ENCODE measurements at regions not wholly inside any gene's neighbourhood (a gene's known extent, or its start where the extent isn't known, plus 50 kb on each side); places are given as distances from the start of the nearest gene placed in this dataset.

DNA sequence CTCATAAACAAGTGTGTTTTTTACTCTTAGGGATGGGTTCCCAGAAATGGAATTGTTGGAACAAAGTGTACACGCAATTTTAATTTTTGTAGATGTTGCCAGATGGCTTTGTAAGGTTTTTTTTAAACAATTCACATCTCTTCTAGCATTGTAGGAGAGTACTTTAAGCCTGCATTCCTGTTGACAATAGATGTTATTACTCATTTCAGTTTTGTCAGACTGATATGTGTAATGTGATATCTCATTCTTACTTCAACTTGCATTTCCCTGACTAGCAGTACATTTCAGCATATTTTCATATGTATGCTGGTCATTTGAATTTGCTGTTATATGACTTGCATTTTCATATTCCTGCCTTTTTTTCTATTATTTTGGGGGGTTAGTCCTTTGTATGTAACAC is 186.6 kb upstream of the SLITRK6 start:
- Histone ChIP-seq H3K4me3 (ENCODE audit: low read depth, low read length) (no peak overlapping the region), H3K9me3 (ENCODE audit: control insufficient read depth, insufficient read depth, low read depth, low read length) (no peaks in the 10 kb centered on the region), H3K4me1 (ENCODE audit: control insufficient read depth, insufficient read depth, low read length) (no peaks in the 10 kb centered on the region), H3K27ac (ENCODE audit: extremely low read depth, low read depth, low read length) (no peak overlapping the region), H3K36me3 (ENCODE audit: control insufficient read depth in 2 of 2, insufficient read depth in 1 of 2, low read length in 2 of 2) (no peaks in the 10 kb centered on the region)
- no peak for TF ChIP-seq ZNF837 (tag by site-specific recombination; IDR thresholded peaks at IDR 0.05)
- TF ChIP-seq RBAK (tag by site-specific recombination; IDR thresholded peaks at IDR 0.05), result no peak
- TF ChIP-seq ZBTB48 (tag by site-specific recombination; IDR thresholded peaks at IDR 0.05), result no peak
- TF ChIP-seq ZNF48 (tag by site-specific recombination; IDR thresholded peaks at IDR 0.05), result no peak
- TF ChIP-seq ZNF426 (tag by site-specific recombination; IDR thresholded peaks at IDR 0.05), result no peak
- TF ChIP-seq, protein P1, sequence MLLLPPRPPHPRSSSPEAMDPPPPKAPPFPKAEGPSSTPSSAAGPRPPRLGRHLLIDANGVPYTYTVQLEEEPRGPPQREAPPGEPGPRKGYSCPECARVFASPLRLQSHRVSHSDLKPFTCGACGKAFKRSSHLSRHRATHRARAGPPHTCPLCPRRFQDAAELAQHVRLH (tag by site-specific recombination; IDR thresholded peaks at IDR 0.05), result no peak
- TF ChIP-seq, protein P2, sequence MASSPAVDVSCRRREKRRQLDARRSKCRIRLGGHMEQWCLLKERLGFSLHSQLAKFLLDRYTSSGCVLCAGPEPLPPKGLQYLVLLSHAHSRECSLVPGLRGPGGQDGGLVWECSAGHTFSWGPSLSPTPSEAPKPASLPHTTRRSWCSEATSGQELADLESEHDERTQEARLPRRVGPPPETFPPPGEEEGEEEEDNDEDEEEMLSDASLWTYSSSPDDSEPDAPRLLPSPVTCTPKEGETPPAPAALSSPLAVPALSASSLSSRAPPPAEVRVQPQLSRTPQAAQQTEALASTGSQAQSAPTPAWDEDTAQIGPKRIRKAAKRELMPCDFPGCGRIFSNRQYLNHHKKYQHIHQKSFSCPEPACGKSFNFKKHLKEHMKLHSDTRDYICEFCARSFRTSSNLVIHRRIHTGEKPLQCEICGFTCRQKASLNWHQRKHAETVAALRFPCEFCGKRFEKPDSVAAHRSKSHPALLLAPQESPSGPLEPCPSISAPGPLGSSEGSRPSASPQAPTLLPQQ (tag by site-specific recombination; IDR thresholded peaks at IDR 0.05), result no peak
- TF ChIP-seq SP3 (tag by site-specific recombination; IDR thresholded peaks at IDR 0.05), result no peak
- no peak for TF ChIP-seq MZF1 (tag by site-specific recombination; IDR thresholded peaks at IDR 0.05; ENCODE audit: borderline replicate concordance)
- TF ChIP-seq ZSCAN23 (tag by site-specific recombination; IDR thresholded peaks at IDR 0.05), result no peak
- TF ChIP-seq ZBTB10 (tag by site-specific recombination; IDR thresholded peaks at IDR 0.05), result no peak
- no peak for TF ChIP-seq PRDM6 (tag by site-specific recombination; IDR thresholded peaks at IDR 0.05)
- TF ChIP-seq ZNF423 (tag by site-specific recombination; IDR thresholded peaks at IDR 0.05), result no peak
- TF ChIP-seq ZNF670 (tag by site-specific recombination; IDR thresholded peaks at IDR 0.05; ENCODE audit: low read depth), result no peak
- TF ChIP-seq ZNF366 (tag by site-specific recombination; conservative IDR thresholded peaks at IDR 0.05), result no peak
- TF ChIP-seq ZBTB49 (tag by site-specific recombination; IDR thresholded peaks at IDR 0.05; ENCODE audit: low read depth), result no peak
- no peak for TF ChIP-seq CTCF (tag by site-specific recombination; IDR thresholded peaks at IDR 0.05)
- TF ChIP-seq ZNF629 (tag by site-specific recombination; IDR thresholded peaks at IDR 0.05), result no peak
- no peak for TF ChIP-seq GFI1B (tag by site-specific recombination; IDR thresholded peaks at IDR 0.05)
- ChIA-PET CTCF (no interaction called here), POLR2A (no interaction called here)
